ENCODE measurements at regions not wholly inside any gene's neighbourhood (a gene's known extent, or its start where the extent isn't known, plus 50 kb on each side); places are given as distances from the start of the nearest gene placed in this dataset.

DNA sequence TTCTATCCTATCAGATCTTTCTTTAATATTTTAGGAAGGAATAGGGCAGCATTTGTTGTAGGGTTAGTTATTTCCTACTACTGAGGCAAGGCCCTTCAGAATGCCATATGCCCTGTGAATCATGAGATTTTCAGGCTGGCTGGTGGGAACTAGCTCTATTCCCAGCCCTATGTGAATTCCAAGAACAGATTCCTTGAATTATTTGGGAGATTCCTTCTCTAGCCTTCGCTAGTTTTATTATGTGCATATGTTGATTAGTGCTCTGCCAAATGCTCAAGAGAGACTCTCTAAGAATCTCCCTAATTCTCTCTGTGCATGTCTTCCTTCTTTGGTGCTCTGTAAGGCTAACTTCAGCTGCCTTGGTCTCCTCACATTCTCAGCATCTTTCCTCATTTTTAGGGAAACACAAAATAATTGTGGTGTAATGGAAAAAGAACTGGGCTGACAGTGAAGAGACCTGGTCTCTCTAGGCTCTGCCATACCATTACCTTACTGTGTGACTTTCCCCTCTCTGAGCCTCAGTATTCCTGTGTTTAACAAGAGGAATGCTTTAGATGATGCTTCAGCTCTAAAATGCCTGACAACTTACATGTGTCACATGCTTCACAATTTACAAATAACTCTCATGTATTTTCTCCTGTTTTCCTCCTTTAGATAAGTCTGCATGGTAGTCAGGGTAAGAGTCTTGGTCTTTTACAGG lies 79.7 kb downstream of the VMA21 start:
- no peak for DNase-seq

DNA sequence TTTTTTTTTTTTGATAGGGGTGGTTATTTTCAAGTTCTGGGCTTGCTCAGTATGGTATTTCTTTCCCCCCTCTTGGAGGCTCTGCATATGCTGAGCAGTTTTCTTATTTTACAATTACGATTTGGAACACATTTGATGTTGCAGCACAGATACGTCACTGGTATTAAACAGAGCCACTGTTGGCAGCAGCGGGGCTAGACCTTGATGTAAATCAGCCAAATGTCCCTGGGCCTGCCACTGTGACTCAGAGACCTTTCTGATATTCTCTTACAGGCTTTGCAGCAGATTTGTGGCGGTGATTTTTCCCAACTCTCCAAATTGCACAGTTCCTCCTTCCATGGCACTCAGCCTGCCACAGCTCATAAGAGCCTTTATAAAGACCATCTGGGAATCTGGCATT lies 81.1 kb downstream of the VMA21 start:
- no peak for DNase-seq

DNA sequence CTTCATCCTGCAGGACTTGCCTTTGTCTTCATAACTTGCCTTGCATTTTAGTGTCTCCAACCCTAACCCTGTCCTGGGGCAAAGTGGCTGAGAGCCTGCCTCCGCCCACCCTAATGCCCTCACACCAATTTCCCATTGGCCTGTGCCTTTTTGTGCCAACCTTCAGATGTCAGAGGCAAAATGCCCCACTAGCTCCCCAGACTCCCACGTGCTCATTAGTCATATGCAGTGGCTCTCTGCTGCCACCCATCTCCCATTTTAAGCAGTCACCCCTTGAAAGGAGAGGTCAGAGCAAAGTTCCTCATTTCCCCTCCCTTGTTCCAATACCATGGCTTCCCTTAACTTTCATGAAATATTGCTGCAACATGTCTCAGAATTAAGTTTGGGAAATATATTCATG lies 74.8 kb upstream of the PASD1 start:
- peak in 1 of 2 experiments; percentile 9 for DNase-seq

DNA sequence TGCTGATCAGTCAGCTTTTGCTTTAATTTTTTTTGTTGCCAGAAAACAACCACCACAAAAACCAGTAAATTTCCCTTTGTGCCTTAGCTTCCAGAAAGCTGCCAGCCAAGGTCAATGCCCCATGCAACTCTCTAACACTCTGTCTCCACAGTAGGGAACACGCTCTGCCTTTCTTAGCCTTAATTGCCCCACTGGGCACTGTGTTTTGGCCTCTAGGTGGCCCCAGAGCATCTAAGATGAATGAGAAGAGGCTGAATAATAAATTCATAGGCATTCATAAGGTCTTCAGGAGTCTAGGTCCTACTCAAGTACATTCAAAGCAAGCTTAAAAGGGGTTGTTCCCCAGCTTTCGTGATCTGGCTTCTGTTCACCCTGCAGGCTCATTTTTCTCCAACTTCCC lies 57.7 kb upstream of the PASD1 start:
- DNase-seq: peak; percentile 2 to 3

DNA sequence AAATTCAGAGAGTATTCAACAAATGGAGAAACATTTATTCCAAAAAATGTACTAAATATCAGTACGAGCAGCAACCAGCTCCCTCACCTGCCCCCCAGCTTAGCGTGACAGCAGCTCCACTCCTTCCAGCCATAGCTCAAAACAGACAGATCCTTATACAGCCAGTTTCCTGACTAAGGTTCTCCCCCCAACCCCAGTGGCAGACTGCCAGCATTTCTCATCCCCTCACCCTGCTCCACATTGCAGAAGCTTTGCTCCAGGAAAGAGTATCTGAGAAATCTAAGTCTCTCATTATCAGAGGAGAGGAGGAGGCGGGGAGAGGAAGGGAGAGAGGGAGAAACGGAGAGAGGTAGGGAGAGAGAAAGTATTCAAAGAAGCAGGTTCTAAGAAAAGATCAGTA lies 53.3 kb upstream of the PASD1 start:
- no peak for DNase-seq

DNA sequence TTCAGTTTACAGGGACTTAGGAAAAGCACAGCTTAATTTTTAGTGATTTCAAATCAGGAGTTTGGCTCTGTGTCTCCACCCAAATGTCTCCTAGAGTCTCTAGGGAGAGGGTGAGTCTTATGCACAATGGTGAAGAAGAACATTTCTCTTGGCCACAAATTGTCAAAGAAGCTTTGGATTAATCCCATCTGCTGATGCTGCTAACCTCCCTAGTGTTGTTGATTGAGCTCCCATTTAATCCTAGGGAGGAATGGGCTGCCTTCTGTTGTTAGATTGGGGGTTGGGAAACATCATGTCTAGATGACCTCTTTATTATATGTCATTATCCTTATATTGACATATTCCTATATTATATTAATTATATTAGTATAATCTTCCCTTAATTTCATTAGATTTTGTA lies 50.0 kb upstream of the PASD1 start:
- DNase-seq: no peak
